ENCODE measurements at regions not wholly inside any gene's neighbourhood (a gene's known extent, or its start where the extent isn't known, plus 50 kb on each side); places are given as distances from the start of the nearest gene placed in this dataset.

DNA sequence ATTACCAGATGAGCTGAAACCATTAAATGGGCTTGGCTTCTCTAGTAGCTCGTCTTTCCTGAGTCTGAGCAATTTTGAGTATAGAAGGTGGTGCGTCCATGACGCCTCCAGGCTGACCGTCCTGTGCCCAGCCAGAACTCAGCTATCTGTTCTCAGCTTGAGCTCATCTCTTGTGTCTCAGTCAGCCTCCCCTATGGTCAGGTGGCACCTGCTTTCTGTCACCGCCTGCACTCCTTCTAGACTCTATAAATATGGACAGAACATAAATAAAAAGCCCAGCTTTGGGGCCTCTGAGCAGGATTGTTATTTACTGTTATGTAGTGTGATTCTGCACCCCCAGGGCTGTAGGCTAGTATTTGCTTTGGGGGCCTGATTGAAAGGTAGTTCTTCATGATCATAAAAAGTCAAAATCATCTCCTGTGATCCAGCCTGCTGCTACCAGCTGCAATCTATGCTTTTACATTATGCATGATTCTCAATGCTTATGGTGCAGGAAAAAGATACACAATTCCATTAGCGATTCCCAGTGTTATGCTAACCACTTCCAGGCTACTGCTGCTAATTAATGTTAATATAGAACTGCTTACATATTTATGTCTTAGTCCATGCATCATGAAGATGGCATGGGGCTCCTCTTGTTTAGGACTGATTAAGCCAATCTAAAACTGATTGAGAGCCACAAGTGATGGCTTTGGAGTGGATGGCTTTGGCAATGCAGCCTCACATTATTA, 72.5 kb upstream of the TMTC4 start:
- intact Hi-C loops (cut with DNase I) = no loop called here
- Histone ChIP-seq H3K27me3 (no peaks in the 10 kb centered on the region), H3K9me3 (no peaks in the 10 kb centered on the region), H3K4me1 (no peaks in the 10 kb centered on the region), H3K27ac (no peak overlapping the region), H3K36me3 (no peaks in the 10 kb centered on the region), H3K4me3 (no peak overlapping the region)
- TF ChIP-seq, protein P1, sequence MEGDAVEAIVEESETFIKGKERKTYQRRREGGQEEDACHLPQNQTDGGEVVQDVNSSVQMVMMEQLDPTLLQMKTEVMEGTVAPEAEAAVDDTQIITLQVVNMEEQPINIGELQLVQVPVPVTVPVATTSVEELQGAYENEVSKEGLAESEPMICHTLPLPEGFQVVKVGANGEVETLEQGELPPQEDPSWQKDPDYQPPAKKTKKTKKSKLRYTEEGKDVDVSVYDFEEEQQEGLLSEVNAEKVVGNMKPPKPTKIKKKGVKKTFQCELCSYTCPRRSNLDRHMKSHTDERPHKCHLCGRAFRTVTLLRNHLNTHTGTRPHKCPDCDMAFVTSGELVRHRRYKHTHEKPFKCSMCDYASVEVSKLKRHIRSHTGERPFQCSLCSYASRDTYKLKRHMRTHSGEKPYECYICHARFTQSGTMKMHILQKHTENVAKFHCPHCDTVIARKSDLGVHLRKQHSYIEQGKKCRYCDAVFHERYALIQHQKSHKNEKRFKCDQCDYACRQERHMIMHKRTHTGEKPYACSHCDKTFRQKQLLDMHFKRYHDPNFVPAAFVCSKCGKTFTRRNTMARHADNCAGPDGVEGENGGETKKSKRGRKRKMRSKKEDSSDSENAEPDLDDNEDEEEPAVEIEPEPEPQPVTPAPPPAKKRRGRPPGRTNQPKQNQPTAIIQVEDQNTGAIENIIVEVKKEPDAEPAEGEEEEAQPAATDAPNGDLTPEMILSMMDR (IDR thresholded peaks at IDR 0.05) = no peak
- ATAC-seq = no peak
- no peak for DNase-seq

DNA sequence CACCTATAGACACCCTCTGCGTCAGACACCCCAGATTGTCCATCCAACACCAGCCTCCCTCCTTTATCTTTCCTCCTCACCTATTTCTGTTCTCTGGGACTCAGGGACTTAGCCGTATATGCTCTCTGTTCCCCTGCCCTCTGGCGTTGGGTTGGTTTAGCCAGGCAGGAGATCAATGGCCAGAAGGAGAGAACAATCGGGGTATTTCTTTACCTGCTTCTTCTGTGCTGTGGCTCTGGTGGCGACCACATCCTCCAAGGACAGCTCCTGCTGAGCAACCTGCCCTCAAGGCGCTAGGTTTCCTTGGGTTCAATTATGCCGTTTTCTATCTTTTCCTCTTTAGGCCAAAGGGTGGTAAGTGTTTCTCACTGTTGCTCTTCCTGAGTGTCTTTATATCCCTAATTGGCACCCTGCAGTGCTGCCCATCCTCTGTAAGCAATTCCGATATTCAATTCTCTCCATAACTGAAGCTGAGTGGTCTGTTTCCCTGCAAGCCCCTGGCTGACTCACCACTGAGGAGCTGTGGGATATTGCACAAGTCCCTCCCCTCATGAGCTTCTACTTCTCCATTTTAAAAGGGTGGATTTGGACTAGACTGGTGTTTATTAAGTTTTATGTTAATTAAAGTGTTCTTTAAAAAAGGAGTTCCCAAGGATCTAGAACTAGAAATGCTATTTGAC, 63.7 kb upstream of the TMTC4 start:
- ATAC-seq (no peak), DNase-seq (no peak)
- TF ChIP-seq, protein P1 (IDR thresholded peaks at IDR 0.05) = no peak
- H3K27ac ChIP-seq = no peak overlapping the region
- intact Hi-C loops (cut with DNase I) = no loop called here
- H3K4me3 ChIP-seq = no peak overlapping the region
- no peaks in the 10 kb centered on the region for H3K36me3 ChIP-seq
- no peaks in the 10 kb centered on the region for H3K9me3 ChIP-seq
- H3K4me1 ChIP-seq = no peaks in the 10 kb centered on the region
- no peaks in the 10 kb centered on the region for H3K27me3 ChIP-seq

DNA sequence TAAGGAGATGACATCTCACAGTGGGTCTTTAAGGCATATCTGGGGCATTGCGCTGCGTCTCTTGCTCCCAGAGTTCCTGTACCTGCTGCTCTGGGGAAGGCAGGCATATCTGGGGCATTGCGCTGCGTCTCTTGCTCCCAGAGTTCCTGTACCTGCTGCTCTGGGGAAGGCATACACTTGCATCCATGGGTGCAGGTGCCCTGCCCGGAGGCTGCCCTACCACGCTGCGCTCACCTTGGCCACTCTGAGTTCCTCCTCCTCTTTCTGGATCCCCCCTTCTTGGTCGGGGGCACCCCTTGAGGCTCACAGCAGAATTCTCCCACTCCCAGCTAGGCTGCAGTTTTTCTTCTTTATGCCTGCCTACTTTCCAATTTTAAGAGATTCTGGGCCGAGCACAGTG, 60.9 kb upstream of the TMTC4 start:
- TF ChIP-seq, protein P1 (IDR thresholded peaks at IDR 0.05) = no peak

DNA sequence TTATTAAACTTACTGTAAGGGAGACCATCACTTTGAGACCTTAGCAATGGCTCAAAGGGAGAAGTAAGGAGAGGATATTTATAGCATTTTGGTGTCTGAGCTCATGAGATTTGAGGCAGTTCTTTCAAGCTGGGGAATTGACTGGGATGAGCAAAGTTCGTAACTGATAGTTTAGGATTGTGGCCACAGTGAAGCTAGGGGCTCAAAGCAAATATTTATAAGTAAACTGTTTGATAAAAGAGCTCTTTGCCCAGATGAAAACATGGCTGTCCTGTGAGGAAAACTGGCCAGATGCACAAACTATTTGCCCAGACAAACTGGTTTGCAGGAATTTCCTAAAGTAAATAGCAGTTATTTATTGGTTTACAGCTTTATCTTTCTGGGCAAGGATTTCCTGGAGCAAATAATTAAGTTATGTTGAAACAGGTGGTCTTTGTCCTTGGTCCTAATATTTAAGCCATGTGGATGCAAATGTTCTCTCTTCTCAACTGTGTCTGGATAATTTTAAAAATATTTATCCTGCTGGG, 59.7 kb upstream of the TMTC4 start:
- no peak overlapping the region for H3K4me3 ChIP-seq
- H3K9me3 ChIP-seq = no peaks in the 10 kb centered on the region
- DNase-seq (no peak), ATAC-seq (no peak)
- intact Hi-C loops (cut with DNase I) = no loop called here
- no peaks in the 10 kb centered on the region for H3K4me1 ChIP-seq
- TF ChIP-seq, protein P1 (IDR thresholded peaks at IDR 0.05) = no peak
- H3K27me3 ChIP-seq = no peaks in the 10 kb centered on the region
- no peak overlapping the region for H3K27ac ChIP-seq
- no peaks in the 10 kb centered on the region for H3K36me3 ChIP-seq

More for the DNA sequence above, 60.9 kb upstream of the TMTC4 start:
- Histone ChIP-seq H3K4me3 (no peak overlapping the region), H3K36me3 (no peaks in the 10 kb centered on the region), H3K4me1 (no peaks in the 10 kb centered on the region), H3K27ac (no peak overlapping the region), H3K27me3 (no peaks in the 10 kb centered on the region), H3K9me3 (no peaks in the 10 kb centered on the region)
- ATAC-seq (no peak), DNase-seq (no peak)
- intact Hi-C loops (cut with DNase I) = no loop called here

DNA sequence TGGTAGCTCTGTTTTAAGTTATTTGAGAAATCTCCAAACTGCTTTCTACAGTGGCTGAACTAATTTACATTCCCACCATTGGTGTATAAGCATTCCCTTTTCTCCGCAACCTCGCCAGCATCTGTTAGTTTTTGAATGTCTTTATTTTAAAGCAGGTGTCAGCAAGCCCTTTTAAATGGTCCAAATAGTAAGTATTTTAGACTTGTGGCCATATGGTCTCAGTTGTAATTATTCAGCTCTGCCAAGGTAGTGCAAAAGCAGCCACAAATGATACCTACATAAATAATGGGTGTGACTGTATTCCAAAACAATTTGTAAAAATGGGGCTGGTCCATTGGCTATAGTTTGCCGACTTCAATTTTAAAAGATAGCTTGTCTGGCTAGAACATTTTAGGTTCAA, 58.7 kb upstream of the TMTC4 start:
- no peak overlapping the region for H3K4me3 ChIP-seq
- intact Hi-C loops (cut with DNase I) = no loop called here
- ATAC-seq (no peak), DNase-seq (no peak)
- TF ChIP-seq, protein P1 (IDR thresholded peaks at IDR 0.05) = no peak
- H3K27ac ChIP-seq = no peak overlapping the region
- H3K27me3 ChIP-seq = no peaks in the 10 kb centered on the region
- H3K36me3 ChIP-seq = no peaks in the 10 kb centered on the region
- H3K4me1 ChIP-seq = no peaks in the 10 kb centered on the region
- H3K9me3 ChIP-seq = no peaks in the 10 kb centered on the region

Data from left lung (tissue), 4 donors.